GM19324 (cell line): ENCODE measurements at regions not wholly inside any gene's neighbourhood (a gene's known extent, or its start where the extent isn't known, plus 50 kb on each side); places are given as distances from the start of the nearest gene placed in this dataset.

Experiments
- ATAC-seq: cut with Tn5 transposase; IDR thresholded peaks from one replicate; pipeline ENCODE4 v1.9.1; 2021; ENCODE audit warnings: mild to moderate bottlenecking, moderate library complexity; ENCODE audit not compliant: unreplicated experiment, low FRiP score

GRCh38 chr5:119876522-119876921 is 247.2 kb downstream of the FAM170A start:
- no peak for ATAC-seq

DNA sequence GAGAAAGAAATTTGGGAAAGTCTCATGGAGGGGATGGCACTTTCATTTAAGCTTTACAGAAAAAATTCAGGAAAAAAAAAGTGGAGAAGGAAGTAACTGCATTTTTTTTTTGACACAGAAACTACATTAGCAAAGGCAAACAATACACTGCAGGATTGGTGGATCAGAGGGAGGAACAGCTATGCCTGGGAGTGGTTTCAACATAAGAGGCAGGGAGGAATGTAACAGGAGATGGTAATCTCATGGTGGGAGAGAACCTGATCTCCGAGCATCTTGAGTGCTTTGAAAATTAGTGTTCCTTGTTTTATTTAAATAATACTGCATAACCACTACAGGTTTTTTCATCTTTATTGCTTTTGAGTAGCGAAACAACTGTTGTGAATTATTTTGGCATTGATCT is 249.4 kb downstream of the FAM170A start:
- no peak for ATAC-seq

DNA sequence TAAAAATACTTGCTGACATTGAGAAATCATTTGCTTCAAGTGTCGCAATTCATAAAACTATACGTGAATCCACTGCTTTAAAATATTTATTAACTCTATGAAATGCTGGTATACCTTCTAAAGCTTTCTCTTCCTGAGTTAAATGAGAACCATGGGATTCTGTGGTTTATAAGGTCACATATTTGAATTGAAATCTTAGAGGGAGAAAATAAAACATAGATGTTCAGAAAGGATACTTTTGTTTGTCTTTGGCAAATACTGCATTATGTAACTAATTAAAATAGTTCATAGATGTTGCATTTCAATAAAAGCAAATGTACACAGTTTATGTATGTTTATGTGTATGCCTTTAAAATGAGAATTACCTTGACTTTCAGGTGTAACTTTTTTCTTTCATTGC is 250.1 kb downstream of the FAM170A start:
- ATAC-seq: no peak

DNA sequence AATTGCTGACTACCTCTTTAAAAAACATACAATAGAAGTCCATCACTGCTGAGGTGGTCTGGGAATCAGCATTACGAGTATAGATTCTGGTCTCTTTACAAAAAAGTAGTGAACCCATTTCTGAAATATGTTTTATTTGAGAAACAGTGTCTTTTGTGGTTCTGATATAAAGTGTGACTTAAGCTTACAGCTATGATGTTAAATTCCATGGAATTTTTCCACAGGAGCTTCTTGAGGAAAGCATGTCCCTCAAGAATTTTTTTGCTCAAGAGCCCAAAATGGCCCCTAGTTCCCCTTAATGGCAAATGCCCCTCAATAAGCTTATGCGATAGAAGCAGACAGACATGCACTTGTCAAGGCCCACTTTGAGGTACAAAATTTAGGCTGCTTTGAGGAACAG is 265.7 kb downstream of the FAM170A start:
- ATAC-seq: no peak

- ATAC-seq: no peak
Measured at GRCh38 chr5:119896826-119897536, 267.6 kb downstream of the FAM170A start.

DNA sequence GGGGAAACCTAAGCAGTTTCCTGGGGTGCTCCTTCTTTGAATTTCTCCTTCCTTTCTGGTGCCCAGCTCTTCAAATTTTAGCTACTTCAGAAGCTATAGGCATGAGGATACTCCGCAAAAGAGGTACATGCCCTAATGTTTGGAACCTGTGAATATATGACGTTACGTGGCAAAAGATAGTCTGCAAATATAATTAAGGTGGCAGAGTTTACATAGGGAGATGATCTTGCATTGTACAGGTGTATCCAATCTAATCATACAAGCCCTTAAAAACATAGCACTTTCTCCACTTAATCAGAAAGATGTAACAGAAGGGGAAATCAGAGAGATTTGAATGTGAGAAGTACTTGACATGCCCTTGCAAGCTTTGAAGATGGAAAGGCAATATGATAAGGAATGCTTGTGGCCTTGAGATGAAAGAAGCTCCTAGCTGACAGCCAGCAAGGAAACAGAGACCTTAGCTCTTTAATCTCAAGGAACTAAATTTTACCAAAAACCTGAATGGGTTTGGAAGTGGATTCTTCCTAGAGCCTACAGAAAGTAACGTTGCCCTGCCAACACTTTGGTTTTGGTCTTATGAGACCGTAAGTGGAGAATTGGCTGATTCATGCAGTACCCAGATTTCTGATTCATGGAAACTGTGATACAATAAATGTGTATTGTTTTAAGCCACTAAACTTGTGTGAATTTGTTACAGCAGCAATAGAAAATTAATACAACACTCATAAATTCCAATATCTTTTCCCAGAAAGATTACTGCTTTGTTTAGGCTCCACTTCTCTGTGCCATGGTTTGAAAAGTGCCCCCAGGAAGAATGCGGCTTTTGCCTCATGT is 268.4 kb downstream of the FAM170A start:
- ATAC-seq: no peak

GRCh38 chr5:119899981-119900380 is 270.6 kb downstream of the FAM170A start:
- no peak for ATAC-seq

DNA sequence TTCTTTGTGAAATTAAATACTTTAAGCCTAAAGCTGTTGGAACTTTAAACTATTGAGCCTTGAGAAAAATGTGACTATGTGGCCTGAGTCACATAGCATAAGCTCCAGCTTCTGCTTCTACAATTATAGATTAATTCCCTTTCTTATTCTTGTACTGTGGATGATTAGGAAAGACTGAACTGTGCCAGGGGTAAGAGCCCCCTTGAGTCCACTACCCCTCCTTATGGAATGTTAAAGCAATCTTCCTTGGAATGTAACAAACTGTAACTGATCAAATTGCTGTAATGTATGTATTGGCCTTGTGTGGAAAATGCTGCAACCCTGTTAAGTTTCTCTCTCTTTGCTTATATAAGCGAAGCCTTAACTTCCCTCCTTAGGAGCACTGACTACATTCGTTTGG is 273.2 kb downstream of the FAM170A start:
- no peak for ATAC-seq

DNA sequence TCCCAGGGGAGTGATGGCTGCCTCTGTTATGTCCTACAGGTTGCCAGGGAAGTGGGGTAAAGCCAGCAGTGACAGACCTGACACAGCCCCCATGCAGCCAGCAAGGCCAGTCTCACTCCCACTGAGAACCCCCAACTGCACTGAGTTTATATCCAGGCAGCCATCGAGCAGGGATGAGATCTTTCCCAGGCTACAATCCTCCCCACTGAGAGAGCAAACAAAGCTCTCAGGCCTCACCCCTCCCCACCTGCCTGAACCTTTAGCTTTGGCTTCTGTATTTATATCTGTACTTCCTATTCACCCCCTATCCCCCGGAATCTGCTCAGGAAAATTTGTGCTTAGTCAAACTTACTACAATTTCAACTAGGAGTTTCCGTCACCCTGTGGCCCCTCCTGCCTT is 284.1 kb downstream of the FAM170A start:
- no peak for ATAC-seq

DNA sequence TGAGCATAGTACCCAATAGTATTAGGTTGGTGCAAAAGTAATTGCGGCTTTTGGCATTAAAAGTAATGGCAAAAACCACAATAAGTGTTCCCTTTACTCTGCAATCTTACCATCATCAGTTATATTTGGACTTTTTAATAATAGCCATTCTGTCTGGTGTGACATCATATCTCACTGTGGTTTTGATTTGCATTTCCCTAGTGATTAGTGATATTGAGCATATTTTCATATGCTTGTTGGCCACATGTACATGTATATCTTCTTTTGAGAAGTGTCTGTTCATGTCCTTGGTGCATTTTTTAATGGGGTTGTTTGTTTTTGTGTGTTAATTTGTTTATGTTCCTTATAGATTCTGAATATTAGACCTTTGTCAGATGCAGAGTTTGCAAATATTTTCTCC is 289.9 kb downstream of the FAM170A start:
- no peak for ATAC-seq

GRCh38 chr5:119926301-119926700 is 296.9 kb downstream of the FAM170A start:
- ATAC-seq: no peak

DNA sequence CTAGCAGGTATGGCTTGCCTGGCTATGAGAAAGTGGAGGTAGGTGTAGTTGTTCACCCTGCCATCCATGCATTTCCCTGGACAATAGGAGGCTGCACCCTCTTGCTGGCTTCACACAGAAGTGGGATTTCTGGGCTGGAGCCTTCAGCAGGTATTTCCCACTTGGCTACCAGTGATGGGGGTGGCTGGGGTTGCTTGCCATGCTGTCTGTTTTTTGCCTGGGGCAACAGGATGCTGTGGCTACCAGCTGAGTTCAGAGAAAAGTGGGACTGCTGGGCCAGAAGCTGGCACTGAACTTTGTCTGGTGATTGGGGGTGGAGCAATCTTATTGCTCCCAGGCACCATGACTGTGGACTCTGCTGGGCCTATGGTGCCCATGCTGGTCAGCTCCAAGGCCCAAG is 299.6 kb downstream of the FAM170A start:
- ATAC-seq: no peak

DNA sequence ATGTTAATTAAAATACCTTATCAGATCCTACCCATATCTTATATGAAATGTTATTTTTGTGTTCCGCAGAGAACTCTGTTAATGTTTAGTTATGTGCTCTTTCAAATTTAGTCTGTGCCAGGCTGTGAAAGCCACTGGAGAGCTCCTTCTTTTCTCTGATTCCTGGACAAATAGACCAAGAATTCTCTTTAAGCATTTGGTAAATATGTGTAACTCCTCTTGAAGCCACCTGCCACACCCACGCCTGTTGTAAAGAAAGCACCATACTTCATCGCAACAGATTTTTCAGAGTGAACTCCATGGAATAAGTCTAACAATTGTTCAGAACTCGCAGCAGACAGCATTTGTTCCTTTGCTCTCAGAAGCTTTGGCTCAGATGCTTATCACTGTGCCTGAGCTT is 301.1 kb downstream of the FAM170A start:
- no peak for ATAC-seq

GRCh38 chr5:119943148-119943547 is 313.8 kb downstream of the FAM170A start:
- ATAC-seq: no peak

DNA sequence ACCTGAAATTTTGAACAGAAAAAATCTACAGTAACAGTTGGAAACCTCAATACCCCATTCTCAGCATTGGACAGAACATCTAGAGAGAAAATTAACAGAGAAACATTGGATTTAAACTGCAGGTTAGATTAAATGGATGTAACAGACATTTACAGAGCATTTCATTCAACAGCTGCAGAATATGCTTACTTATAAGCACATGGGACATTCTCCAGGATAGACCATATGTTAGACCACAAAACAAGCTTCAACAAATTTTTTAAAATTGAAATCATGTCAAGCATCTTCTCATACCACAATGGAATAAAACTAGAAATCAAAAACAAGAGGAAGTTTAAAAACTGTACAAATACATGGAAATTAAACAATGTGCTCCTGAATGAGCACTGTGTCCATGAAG is 316.3 kb downstream of the FAM170A start:
- ATAC-seq: no peak

DNA sequence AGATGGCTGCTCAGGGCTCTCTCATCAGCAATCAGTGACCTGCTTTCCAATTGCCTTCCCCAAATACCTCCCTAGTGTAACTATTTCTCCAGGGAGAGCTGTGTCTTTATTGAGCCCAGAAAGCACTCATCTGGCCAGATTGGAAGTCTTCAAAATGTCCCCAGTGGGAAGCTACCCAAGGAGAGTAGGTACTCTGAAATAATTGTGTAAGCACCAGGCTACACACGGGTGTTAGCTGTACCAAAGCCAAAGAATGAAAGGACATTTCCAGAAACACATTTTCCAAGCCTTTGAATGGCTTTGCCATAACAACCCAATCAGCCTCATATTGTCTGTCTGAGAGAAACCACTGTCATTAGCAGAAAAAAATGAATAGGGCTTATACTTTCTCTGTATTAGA is 318.8 kb downstream of the FAM170A start:
- no peak for ATAC-seq

GRCh38 chr5:119949426-119949999 is 320.2 kb downstream of the FAM170A start:
- no peak for ATAC-seq

GRCh38 chr5:119951330-119951934 is 322.1 kb downstream of the FAM170A start:
- ATAC-seq: no peak

DNA sequence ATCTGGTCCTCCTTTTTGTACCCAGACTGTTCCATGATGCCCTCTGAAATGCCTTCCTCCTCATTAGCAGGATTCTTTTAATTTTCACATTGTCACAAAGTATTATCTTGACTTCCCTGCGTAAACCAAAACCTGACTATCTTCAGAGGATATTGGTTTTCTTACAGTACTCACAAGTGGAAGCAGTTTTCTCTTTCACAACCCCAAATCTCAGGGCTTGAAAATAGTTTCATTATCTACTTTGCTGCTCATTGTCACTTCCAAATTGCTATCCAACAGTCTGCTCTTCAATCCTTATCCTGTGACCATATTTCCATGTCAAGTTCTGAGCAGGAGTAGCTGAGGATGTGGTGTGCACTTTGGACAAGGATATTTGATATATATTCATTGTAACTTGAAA is 324.1 kb downstream of the FAM170A start:
- ATAC-seq: no peak

GRCh38 chr5:119954106-119954505 is 324.7 kb downstream of the FAM170A start:
- no peak for ATAC-seq

DNA sequence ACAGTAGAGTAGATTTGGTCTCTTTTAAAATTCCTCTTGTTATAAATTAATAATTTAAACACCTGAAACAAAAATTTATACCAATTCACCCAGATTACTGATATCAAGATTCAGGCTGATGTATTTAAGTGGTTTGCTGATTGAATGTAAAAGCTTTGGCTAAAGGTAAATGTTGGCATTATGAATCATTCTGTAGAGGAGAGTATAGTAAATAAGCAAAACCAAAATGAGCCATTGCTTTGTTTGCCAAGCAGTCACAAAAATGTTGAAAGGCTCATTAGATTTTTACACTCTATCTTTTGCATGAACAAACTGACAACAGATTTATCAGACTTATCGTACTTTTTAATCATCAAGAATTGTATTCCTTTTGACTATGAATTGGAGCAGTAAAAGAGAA is 332.6 kb downstream of the FAM170A start:
- ATAC-seq: no peak
